WTC11 (cell line): ENCODE measurements at regions not wholly inside any gene's neighbourhood (a gene's known extent, or its start where the extent isn't known, plus 50 kb on each side); places are given as distances from the start of the nearest gene placed in this dataset.

ENCODE experiments used
- ATAC-seq: fragments of 200-7000 bp; cut with Tn5 transposase; 2 replicates; pipeline ENCODE4 v1.10.0; 2021; ENCODE audit warnings: mild to moderate bottlenecking, moderate library complexity
- CTCF ChIA-PET: fragments of 300-600 bp; sonication (Branson Sonifier 250); formaldehyde crosslinking; loops from one replicate; lab custom pipeline; 2021; ENCODE audit warnings: antibody characterized with exemption; lab: Charles Lee
- POLR2A ChIA-PET: fragments of 350-600 bp; sonication (Branson Sonifier 250); formaldehyde crosslinking; loops from one replicate; lab custom pipeline; 2021; ENCODE audit warnings: antibody characterized with exemption; lab: Charles Lee
- DNase-seq: peaks from one replicate; pipeline ENCODE4 v3.0.0; 2021; ENCODE audit warnings: low spot score
- H3K27ac Mint-ChIP-seq: 2 replicates; pipeline ENCODE4 v1.8.0; 2021; ENCODE audit warnings: mixed read lengths
- H3K27me3 Mint-ChIP-seq: 2 replicates; pipeline ENCODE4 v1.8.0; 2021; ENCODE audit warnings: low read depth, mild to moderate bottlenecking, moderate library complexity, mixed read lengths
- H3K36me3 Mint-ChIP-seq: 2 replicates; pipeline ENCODE4 v1.8.0; 2021; ENCODE audit warnings: mixed read lengths
- H3K4me1 Mint-ChIP-seq: 2 replicates; pipeline ENCODE4 v1.8.0; 2022; ENCODE audit warnings: mixed read lengths
- H3K4me3 Mint-ChIP-seq: 2 replicates; pipeline ENCODE4 v1.8.0; 2021; ENCODE audit warnings: mild to moderate bottlenecking, moderate library complexity, mixed read lengths
- H3K9me3 Mint-ChIP-seq: 2 replicates; pipeline ENCODE4 v1.8.0; 2021; ENCODE audit warnings: mixed read lengths
- ELF4 ChIP-seq: sonication (generic); formaldehyde crosslinking; IDR thresholded peaks from 2 replicates; pipeline ENCODE4 v1.8.1; 2022; ENCODE audit warnings: low read depth, mild to moderate bottlenecking, moderate library complexity, missing genetic modification reagents
- NFATC4 ChIP-seq: fragments of 250-450 bp; sonication (Bioruptor Pico); IDR thresholded peaks from 2 replicates; pipeline ENCODE4 v1.9.0; 2021; ENCODE audit warnings: mild to moderate bottlenecking
- NFE2L1 ChIP-seq: sonication (generic); formaldehyde crosslinking; IDR thresholded peaks from 2 replicates; pipeline ENCODE4 v1.8.1; 2023; ENCODE audit warnings: missing genetic modification reagents
- RELA ChIP-seq: sonication (generic); formaldehyde crosslinking; IDR thresholded peaks from 2 replicates; pipeline ENCODE4 v1.8.1; 2022; ENCODE audit warnings: missing genetic modification reagents, mild to moderate bottlenecking, borderline replicate concordance
- RORB ChIP-seq: fragments of 250-450 bp; sonication (Bioruptor Pico); IDR thresholded peaks from 2 replicates; pipeline ENCODE4 v1.9.0; 2021; ENCODE audit warnings: mild to moderate bottlenecking
- SP1 ChIP-seq: sonication (generic); formaldehyde crosslinking; conservative IDR thresholded peaks from 2 replicates; pipeline ENCODE4 v1.8.1; 2022; ENCODE audit warnings: missing genetic modification reagents
- TCF7 ChIP-seq: sonication (generic); formaldehyde crosslinking; IDR thresholded peaks from 2 replicates; pipeline ENCODE4 v1.8.0; 2022; ENCODE audit warnings: mild to moderate bottlenecking, low read depth, missing genetic modification reagents, moderate library complexity
- TEAD1 ChIP-seq: sonication (generic); formaldehyde crosslinking; IDR thresholded peaks from 2 replicates; pipeline ENCODE4 v1.8.0; 2022; ENCODE audit warnings: mild to moderate bottlenecking, missing genetic modification reagents
- ZNF317 ChIP-seq: sonication (generic); formaldehyde crosslinking; IDR thresholded peaks from 2 replicates; pipeline ENCODE4 v1.8.1; 2023; ENCODE audit warnings: low read depth, mild to moderate bottlenecking, moderate library complexity, missing genetic modification reagents, borderline replicate concordance
- ZNF423 ChIP-seq: fragments of 250-450 bp; sonication (Bioruptor Pico); IDR thresholded peaks from 2 replicates; pipeline ENCODE4 v2.1.2; 2022; ENCODE audit warnings: mild to moderate bottlenecking, moderate library complexity
- ZNF671 ChIP-seq: fragments of 250-450 bp; sonication (Bioruptor Pico); IDR thresholded peaks from 2 replicates; pipeline ENCODE4 v1.8.0; 2021; ENCODE audit warnings: mild to moderate bottlenecking
- TF ChIP-seq, protein P1 (sequence below): sonication (generic); formaldehyde crosslinking; IDR thresholded peaks from 2 replicates; pipeline ENCODE4 v1.8.1; 2023; ENCODE audit warnings: mild to moderate bottlenecking, missing genetic modification reagents
- TF ChIP-seq, protein P2 (sequence below): sonication (generic); formaldehyde crosslinking; conservative IDR thresholded peaks from 2 replicates; pipeline ENCODE4 v1.8.1; 2023; ENCODE audit warnings: mild to moderate bottlenecking, low read depth, missing genetic modification reagents, moderate library complexity
- TF ChIP-seq, protein P3 (sequence below): fragments of 250-450 bp; sonication (Bioruptor Pico); IDR thresholded peaks from 2 replicates; pipeline ENCODE4 v1.9.0; 2021; ENCODE audit warnings: mild to moderate bottlenecking
- TF ChIP-seq, protein P4 (sequence below): fragments of 200-600 bp; IDR thresholded peaks from 2 replicates; pipeline ENCODE4 v1.8.0; 2022; ENCODE audit warnings: antibody characterized with exemption

DNA sequence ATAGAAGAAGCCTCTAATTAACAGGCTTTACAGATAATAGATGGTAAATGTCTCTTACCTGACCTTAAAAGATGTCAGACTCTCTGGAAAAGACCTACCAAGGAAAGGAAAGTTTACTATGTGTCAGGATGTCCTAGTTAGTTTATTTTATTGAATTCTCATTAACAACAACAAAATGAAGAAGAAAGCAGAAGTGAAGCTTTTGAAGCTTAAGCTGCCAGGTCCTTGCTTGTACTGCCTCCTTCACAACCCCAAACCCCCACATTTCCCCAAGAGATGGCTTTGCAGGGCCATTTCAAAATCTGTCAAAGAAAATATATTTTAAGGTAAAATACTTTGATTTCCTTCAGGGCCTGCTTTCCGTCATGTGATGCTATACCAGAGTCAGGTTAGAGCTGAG lies 798.4 kb downstream of the TUSC7 start (continued):
- TF ChIP-seq SP1 (no peak), TCF7 (CRISPR knock-in tag) (no peak), NFE2L1 (CRISPR knock-in tag) (no peak), ZNF317 (CRISPR knock-in tag) (no peak), ZNF423 (no peak), RELA (CRISPR knock-in tag) (no peak)

DNA sequence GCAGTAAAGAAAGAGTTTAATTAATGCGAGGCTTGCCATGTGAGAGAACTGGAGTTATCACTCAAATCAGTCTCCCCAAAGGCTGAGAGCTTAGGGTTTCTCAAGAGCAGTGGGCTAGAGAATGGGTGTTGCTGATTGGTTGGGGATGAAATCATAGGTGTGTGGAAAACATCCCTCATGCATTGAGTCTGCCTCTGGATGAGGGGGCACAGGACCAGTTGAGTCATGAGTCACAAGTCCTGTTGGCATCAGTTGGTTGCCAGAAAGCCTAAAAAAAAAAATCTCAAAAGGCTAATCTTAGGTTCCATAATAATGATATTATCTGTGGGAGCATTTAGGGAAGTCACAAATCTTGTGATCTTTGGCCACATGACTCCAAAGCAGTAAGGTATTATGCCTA lies 800.3 kb downstream of the TUSC7 start:
- DNase-seq = no peak
- H3K4me1 Mint-ChIP-seq = no peaks in the 10 kb centered on the region
- no peak overlapping the region for H3K27ac Mint-ChIP-seq
- no peak for TF ChIP-seq ELF4
- TF ChIP-seq NFATC4 = no peak
- TF ChIP-seq NFE2L1 (CRISPR knock-in tag) = no peak
- TF ChIP-seq, protein P1, sequence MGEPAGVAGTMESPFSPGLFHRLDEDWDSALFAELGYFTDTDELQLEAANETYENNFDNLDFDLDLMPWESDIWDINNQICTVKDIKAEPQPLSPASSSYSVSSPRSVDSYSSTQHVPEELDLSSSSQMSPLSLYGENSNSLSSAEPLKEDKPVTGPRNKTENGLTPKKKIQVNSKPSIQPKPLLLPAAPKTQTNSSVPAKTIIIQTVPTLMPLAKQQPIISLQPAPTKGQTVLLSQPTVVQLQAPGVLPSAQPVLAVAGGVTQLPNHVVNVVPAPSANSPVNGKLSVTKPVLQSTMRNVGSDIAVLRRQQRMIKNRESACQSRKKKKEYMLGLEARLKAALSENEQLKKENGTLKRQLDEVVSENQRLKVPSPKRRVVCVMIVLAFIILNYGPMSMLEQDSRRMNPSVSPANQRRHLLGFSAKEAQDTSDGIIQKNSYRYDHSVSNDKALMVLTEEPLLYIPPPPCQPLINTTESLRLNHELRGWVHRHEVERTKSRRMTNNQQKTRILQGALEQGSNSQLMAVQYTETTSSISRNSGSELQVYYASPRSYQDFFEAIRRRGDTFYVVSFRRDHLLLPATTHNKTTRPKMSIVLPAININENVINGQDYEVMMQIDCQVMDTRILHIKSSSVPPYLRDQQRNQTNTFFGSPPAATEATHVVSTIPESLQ (CRISPR knock-in tag) = no peak
- TF ChIP-seq TEAD1 = no peak
- TF ChIP-seq, protein P2, sequence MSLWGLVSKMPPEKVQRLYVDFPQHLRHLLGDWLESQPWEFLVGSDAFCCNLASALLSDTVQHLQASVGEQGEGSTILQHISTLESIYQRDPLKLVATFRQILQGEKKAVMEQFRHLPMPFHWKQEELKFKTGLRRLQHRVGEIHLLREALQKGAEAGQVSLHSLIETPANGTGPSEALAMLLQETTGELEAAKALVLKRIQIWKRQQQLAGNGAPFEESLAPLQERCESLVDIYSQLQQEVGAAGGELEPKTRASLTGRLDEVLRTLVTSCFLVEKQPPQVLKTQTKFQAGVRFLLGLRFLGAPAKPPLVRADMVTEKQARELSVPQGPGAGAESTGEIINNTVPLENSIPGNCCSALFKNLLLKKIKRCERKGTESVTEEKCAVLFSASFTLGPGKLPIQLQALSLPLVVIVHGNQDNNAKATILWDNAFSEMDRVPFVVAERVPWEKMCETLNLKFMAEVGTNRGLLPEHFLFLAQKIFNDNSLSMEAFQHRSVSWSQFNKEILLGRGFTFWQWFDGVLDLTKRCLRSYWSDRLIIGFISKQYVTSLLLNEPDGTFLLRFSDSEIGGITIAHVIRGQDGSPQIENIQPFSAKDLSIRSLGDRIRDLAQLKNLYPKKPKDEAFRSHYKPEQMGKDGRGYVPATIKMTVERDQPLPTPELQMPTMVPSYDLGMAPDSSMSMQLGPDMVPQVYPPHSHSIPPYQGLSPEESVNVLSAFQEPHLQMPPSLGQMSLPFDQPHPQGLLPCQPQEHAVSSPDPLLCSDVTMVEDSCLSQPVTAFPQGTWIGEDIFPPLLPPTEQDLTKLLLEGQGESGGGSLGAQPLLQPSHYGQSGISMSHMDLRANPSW = no peak
- TF ChIP-seq RORB (CRISPR knock-in tag) = no peak
- H3K4me3 Mint-ChIP-seq = no peak overlapping the region
- H3K36me3 Mint-ChIP-seq = no peaks in the 10 kb centered on the region
- POLR2A ChIA-PET = no interaction called here
- no peak for ATAC-seq
- peaks cover 14% of the 10 kb centered on the region for H3K9me3 Mint-ChIP-seq
- CTCF ChIA-PET = no interaction called here
- no peaks in the 10 kb centered on the region for H3K27me3 Mint-ChIP-seq

DNA sequence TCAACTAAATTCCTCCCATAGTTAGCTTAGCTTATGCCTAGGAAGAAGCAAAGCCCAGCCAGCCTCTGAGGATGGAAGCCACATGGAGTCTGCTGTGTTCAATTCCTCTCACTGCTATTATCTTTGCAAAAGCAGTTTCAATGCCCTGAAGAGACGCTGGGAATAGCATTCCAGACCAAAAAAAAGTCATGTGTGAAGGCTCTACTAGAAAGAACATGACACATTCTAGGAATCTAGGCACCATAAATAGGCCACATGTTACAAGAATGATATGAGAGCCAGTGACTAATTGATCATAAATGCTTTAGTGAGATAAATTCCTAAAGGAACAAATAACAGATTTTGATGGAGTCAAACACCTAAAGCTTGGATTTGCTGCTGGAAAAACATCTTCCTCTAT lies 800.8 kb downstream of the TUSC7 start:
- ChIA-PET CTCF (no interaction called here), POLR2A (no interaction called here)
- Mint-ChIP-seq H3K27me3 (no peaks in the 10 kb centered on the region), H3K27ac (no peak overlapping the region), H3K36me3 (no peaks in the 10 kb centered on the region), H3K4me1 (no peaks in the 10 kb centered on the region), H3K9me3 (peaks cover 14% of the 10 kb centered on the region), H3K4me3 (no peak overlapping the region)
- ATAC-seq (no peak), DNase-seq (no peak)
- TF ChIP-seq, protein P3, sequence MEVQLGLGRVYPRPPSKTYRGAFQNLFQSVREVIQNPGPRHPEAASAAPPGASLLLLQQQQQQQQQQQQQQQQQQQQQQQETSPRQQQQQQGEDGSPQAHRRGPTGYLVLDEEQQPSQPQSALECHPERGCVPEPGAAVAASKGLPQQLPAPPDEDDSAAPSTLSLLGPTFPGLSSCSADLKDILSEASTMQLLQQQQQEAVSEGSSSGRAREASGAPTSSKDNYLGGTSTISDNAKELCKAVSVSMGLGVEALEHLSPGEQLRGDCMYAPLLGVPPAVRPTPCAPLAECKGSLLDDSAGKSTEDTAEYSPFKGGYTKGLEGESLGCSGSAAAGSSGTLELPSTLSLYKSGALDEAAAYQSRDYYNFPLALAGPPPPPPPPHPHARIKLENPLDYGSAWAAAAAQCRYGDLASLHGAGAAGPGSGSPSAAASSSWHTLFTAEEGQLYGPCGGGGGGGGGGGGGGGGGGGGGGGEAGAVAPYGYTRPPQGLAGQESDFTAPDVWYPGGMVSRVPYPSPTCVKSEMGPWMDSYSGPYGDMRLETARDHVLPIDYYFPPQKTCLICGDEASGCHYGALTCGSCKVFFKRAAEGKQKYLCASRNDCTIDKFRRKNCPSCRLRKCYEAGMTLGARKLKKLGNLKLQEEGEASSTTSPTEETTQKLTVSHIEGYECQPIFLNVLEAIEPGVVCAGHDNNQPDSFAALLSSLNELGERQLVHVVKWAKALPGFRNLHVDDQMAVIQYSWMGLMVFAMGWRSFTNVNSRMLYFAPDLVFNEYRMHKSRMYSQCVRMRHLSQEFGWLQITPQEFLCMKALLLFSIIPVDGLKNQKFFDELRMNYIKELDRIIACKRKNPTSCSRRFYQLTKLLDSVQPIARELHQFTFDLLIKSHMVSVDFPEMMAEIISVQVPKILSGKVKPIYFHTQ (CRISPR knock-in tag) = no peak
- TF ChIP-seq ZNF423 = no peak

DNA sequence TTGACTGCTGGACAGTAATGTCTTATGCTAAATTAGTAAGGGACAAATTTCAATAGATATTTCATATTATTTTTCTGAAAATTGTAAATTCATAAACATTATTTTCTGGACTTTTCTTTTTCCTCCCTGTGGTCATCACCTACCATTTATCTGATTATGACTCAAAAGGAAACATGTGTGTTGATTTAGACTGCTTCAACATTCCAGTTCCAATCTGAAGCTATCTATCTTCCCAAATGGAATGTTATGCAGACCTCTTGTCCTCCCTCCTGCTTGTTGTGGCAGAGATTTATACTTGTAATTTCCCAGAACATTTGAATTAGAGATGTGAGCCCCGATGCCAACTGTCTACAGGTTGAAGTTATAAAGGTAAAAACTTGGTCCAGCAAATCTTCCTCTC lies 803.4 kb downstream of the TUSC7 start:
- ChIA-PET CTCF (interaction anchor here (0.6 kb wide), 2 partner anchors 11 to 121 kb away, joined by 3 to 4 read pairs; no protein-coding TSS in a partner anchor), POLR2A (no interaction called here)
- Mint-ChIP-seq H3K27me3 (no peaks in the 10 kb centered on the region), H3K4me1 (no peaks in the 10 kb centered on the region), H3K4me3 (no peak overlapping the region), H3K27ac (no peak overlapping the region)
- no peak for ATAC-seq
- TF ChIP-seq, protein P4, sequence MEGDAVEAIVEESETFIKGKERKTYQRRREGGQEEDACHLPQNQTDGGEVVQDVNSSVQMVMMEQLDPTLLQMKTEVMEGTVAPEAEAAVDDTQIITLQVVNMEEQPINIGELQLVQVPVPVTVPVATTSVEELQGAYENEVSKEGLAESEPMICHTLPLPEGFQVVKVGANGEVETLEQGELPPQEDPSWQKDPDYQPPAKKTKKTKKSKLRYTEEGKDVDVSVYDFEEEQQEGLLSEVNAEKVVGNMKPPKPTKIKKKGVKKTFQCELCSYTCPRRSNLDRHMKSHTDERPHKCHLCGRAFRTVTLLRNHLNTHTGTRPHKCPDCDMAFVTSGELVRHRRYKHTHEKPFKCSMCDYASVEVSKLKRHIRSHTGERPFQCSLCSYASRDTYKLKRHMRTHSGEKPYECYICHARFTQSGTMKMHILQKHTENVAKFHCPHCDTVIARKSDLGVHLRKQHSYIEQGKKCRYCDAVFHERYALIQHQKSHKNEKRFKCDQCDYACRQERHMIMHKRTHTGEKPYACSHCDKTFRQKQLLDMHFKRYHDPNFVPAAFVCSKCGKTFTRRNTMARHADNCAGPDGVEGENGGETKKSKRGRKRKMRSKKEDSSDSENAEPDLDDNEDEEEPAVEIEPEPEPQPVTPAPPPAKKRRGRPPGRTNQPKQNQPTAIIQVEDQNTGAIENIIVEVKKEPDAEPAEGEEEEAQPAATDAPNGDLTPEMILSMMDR = no peak
- TF ChIP-seq ZNF671 = no peak
- TF ChIP-seq, all 79 proteins: peak for 0
- no peak for DNase-seq
- Mint-ChIP-seq H3K9me3 (peaks cover 14% of the 10 kb centered on the region), H3K36me3 (no peaks in the 10 kb centered on the region)
